DND-41 (cell line): ENCODE measurements at regions not wholly inside any gene's neighbourhood (a gene's known extent, or its start where the extent isn't known, plus 50 kb on each side); places are given as distances from the start of the nearest gene placed in this dataset.
"Not testable (repeated sequence)": the region's sequence is repeated elsewhere in the genome, so short reads cannot be mapped to it uniquely, and the experiment has no call there.

Source experiments
- ATAC-seq: fragments of 200-7000 bp; cut with Tn5 transposase; 3 replicates; pipeline ENCODE4 v1.9.1; 2021; ENCODE audit warnings: low read depth; ENCODE audit not compliant: insufficient read depth
- DNase-seq: peaks from one replicate; pipeline ENCODE4 v3.0.0-alpha.2; 2020
- H2AFZ ChIP-seq: 2 replicates; pipeline ENCODE4 v1.6.0; 2012; ENCODE audit warnings: low read depth, low read length
- H3K27ac ChIP-seq: 2 replicates; pipeline ENCODE4 v1.5.1; 2012; ENCODE audit warnings: low read length, inconsistent platforms
- H3K27me3 ChIP-seq: fragments of 200-600 bp; sonication (generic); 2 replicates; pipeline ENCODE4 v1.6.0; 2012; ENCODE audit warnings: low read length, mild to moderate bottlenecking, inconsistent platforms; ENCODE audit not compliant: insufficient read depth, poor library complexity
- H3K36me3 ChIP-seq: 2 replicates; pipeline ENCODE4 v1.5.1; 2012; ENCODE audit warnings: low read length, inconsistent platforms; ENCODE audit not compliant: insufficient read depth
- H3K4me1 ChIP-seq: 2 replicates; pipeline ENCODE4 v1.5.1; 2012; ENCODE audit warnings: mild to moderate bottlenecking, low read length; ENCODE audit not compliant: insufficient read depth
- H3K4me2 ChIP-seq: 2 replicates; pipeline ENCODE4 v1.6.0; 2012; ENCODE audit warnings: mild to moderate bottlenecking, moderate library complexity, low read length, inconsistent platforms; ENCODE audit not compliant: insufficient read depth
- H3K4me3 ChIP-seq, 2 experiments: fragments of 200-600 bp in 1 of 2; shearing (Covaris generic) in 1 of 2; 2 replicates each; pipeline ENCODE4 v1.5.1; 2012 to 2016; ENCODE audit warnings: inconsistent platforms in 2 of 2, low read length in 2 of 2, mild to moderate bottlenecking in 2 of 2, low read depth in 1 of 2, moderate library complexity in 1 of 2
- H3K79me2 ChIP-seq: 2 replicates; pipeline ENCODE4 v1.6.0; 2012; ENCODE audit warnings: low read length, inconsistent platforms; ENCODE audit not compliant: insufficient read depth
- H3K9ac ChIP-seq: 2 replicates; pipeline ENCODE4 v1.6.0; 2012; ENCODE audit warnings: low read depth, mild to moderate bottlenecking, inconsistent platforms, low read length, moderate library complexity
- H3K9me3 ChIP-seq: 2 replicates; pipeline ENCODE4 v1.5.1; 2012; ENCODE audit warnings: low read length, moderate library complexity, mild to moderate bottlenecking, inconsistent platforms; ENCODE audit not compliant: insufficient read depth, severe bottlenecking
- H4K20me1 ChIP-seq: 2 replicates; pipeline ENCODE4 v1.6.0; 2012; ENCODE audit warnings: low read length; ENCODE audit not compliant: insufficient read depth
- CTCF ChIP-seq: IDR thresholded peaks from 2 replicates; pipeline ENCODE4 v1.5.1; 2012; ENCODE audit warnings: borderline replicate concordance, low read length, moderate library complexity, mild to moderate bottlenecking; ENCODE audit not compliant: poor library complexity, severe bottlenecking; ENCODE audit errors: extremely low read depth
- EZH2 ChIP-seq: IDR thresholded peaks from 3 replicates; pipeline ENCODE4 v1.6.1; 2012; ENCODE audit warnings: borderline replicate concordance, low read depth, mild to moderate bottlenecking, moderate library complexity, low read length, inconsistent platforms; ENCODE audit not compliant: severe bottlenecking

- peaks cover 3% of the 10 kb centered on the region for H3K9me3 ChIP-seq
- H3K4me2 ChIP-seq, result no peak overlapping the region
- no peak for DNase-seq
- H4K20me1 ChIP-seq, result no peaks in the 10 kb centered on the region
- no peaks in the 10 kb centered on the region for H3K36me3 ChIP-seq
- no peaks in the 10 kb centered on the region for H3K79me2 ChIP-seq
- H3K9ac ChIP-seq, result no peak overlapping the region
- no peak overlapping the region for H3K4me3 ChIP-seq
- H3K4me1 ChIP-seq, result no peaks in the 10 kb centered on the region
- H3K27ac ChIP-seq, result no peak overlapping the region
- H3K27me3 ChIP-seq, result no peaks in the 10 kb centered on the region
- no peak overlapping the region for H2AFZ ChIP-seq
- no peak for ATAC-seq
- TF ChIP-seq EZH2 (no peak), CTCF (no peak)
Observed at GRCh38 chr1:60695716-60696171, 386.6 kb upstream of the NFIA start.

DNA sequence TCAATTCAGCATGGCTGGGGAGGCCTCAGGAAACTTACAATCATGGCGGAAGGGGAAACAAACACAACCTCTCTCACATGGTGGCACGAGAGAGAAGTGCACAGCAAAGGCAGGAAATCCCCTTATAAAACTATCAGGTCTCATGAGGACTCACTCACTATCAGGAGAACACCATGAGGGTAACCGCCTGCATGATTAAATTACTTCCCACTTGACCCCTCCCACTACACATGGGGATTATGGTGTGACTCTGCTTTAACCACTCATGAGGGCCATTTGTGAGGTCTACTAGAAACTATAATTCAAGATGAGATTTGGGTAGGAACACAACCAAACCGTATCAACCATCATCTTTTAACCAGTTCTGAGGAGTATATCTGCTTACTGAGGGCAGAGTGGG lies 387.4 kb upstream of the NFIA start:
- Histone ChIP-seq H3K4me2 (no peak overlapping the region), H3K4me3 (no peak overlapping the region), H3K79me2 (no peaks in the 10 kb centered on the region), H4K20me1 (no peaks in the 10 kb centered on the region), H3K36me3 (no peaks in the 10 kb centered on the region), H3K4me1 (no peaks in the 10 kb centered on the region), H3K9me3 (peaks cover 3% of the 10 kb centered on the region), H3K27ac (no peak overlapping the region), H2AFZ (no peak overlapping the region), H3K27me3 (no peaks in the 10 kb centered on the region), H3K9ac (no peak overlapping the region)
- no peak for DNase-seq
- TF ChIP-seq CTCF (no peak), EZH2 (no peak)
- no peak for ATAC-seq

- TF ChIP-seq EZH2, result no peak
- no peak for TF ChIP-seq CTCF
Observed at GRCh38 chr1:60692031-60692430, 390.3 kb upstream of the NFIA start.

DNA sequence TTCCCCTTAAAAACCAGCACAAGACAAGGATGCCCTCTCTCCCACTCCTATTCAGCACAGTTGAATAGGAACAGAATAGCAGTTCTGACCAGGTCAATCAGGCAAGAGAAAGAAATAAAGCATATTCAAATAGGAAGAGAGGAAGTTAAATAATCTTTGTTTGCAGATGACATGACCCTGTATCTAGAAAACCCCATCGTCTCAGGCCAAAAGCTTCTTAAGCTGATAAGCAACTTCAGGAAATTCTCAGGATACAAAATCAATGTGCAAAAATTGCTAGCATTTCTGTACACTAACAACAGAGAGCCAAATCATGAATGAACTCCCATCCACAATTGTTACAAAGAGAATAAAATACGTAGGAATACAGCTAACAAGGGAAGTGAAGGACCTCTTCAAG lies 394.1 kb upstream of the NFIA start:
- ATAC-seq, H3K27ac ChIP-seq, H3K4me3 ChIP-seq, H3K4me1 ChIP-seq, DNase-seq, H3K9ac ChIP-seq, H3K36me3 ChIP-seq, H4K20me1 ChIP-seq, H3K79me2 ChIP-seq, H3K27me3 ChIP-seq, H3K4me2 ChIP-seq, H3K9me3 ChIP-seq, H2AFZ ChIP-seq: not testable (repeated sequence)

More at GRCh38 chr1:60692031-60692430, 390.3 kb upstream of the NFIA start:
- Histone ChIP-seq H3K9me3 (peaks cover 3% of the 10 kb centered on the region), H3K36me3 (no peaks in the 10 kb centered on the region), H3K27ac (no peak overlapping the region), H3K9ac (no peak overlapping the region), H3K4me1 (no peaks in the 10 kb centered on the region), H3K4me2 (no peak overlapping the region), H2AFZ (no peak overlapping the region), H3K4me3 (no peak overlapping the region), H3K79me2 (no peaks in the 10 kb centered on the region), H4K20me1 (no peaks in the 10 kb centered on the region), H3K27me3 (no peaks in the 10 kb centered on the region)
- DNase-seq, result no peak
- ATAC-seq, result no peak
